ENCODE measurements at regions not wholly inside any gene's neighbourhood (a gene's known extent, or its start where the extent isn't known, plus 50 kb on each side); places are given as distances from the start of the nearest gene placed in this dataset.
"Not testable (repeated sequence)": the region's sequence is repeated elsewhere in the genome, so short reads cannot be mapped to it uniquely, and the experiment has no call there.

- no peak for TF ChIP-seq MYC (IDR thresholded peaks at IDR 0.05; ENCODE audit: low read depth, low read length)
- TF ChIP-seq EZH2 (IDR thresholded peaks at IDR 0.05; ENCODE audit: borderline replicate concordance, low read depth, low read length, severe bottlenecking): no peak
- TF ChIP-seq CTCF (IDR thresholded peaks at IDR 0.05; ENCODE audit: extremely low read depth in 1 of 2, insufficient read depth in 1 of 2, low read depth in 1 of 2, low read length in 2 of 2): no peak
- TF ChIP-seq JUN (IDR thresholded peaks at IDR 0.05; ENCODE audit: borderline replicate concordance, insufficient read depth, insufficient read length, low read depth): no peak
- no peak for TF ChIP-seq FOS (IDR thresholded peaks at IDR 0.05; ENCODE audit: borderline replicate concordance, insufficient read depth, low read length)
- TF ChIP-seq POLR2AphosphoS5 (IDR thresholded peaks at IDR 0.05; ENCODE audit: insufficient read depth, low read depth, low read length): no peak
- TF ChIP-seq GATA2 (IDR thresholded peaks at IDR 0.05; ENCODE audit: insufficient read depth, insufficient read length, low read depth, low read length): no peak
- TF ChIP-seq POLR2A (IDR thresholded peaks at IDR 0.05; ENCODE audit: low read depth, low read length): no peak
- no peak for TF ChIP-seq MAX (IDR thresholded peaks at IDR 0.05; ENCODE audit: insufficient read depth, insufficient read length)
- no TSS peak for BruUV-seq (replicated peaks)
- no peak overlapping the region for H3K9ac ChIP-seq (replicated peaks; ENCODE audit: extremely low read depth, insufficient read depth, low read length)
Measured at GRCh38 chr6:103715269-103715668, 1144.5 kb downstream of the HACE1 start.

GRCh38 chr6:103709236-103709635 is 1150.5 kb downstream of the HACE1 start:
- H3K27ac ChIP-seq (ENCODE audit: insufficient read depth, low read depth, low read length); H3K27me3 ChIP-seq (ENCODE audit: control insufficient read depth in 2 of 2, insufficient read depth in 2 of 2, low read length in 2 of 2); H3K4me1 ChIP-seq (ENCODE audit: control insufficient read depth, extremely low read depth, insufficient read depth, low read length); DNase-seq (ENCODE audit: low read depth, low spot score); BruUV-seq (replicated peaks); POLR2A ChIA-PET; H3K9me1 ChIP-seq (replicated peaks; ENCODE audit: control insufficient read depth, extremely low read depth, insufficient read depth, low read length); CTCF ChIA-PET; dilution Hi-C loops (cut with MboI; ENCODE audit: extremely low pct_ligation_motif_present, low sequenced_read_pairs); H4K20me1 ChIP-seq (replicated peaks; ENCODE audit: control insufficient read depth, extremely low read depth, insufficient read depth, low read length); H3K79me2 ChIP-seq (ENCODE audit: control insufficient read depth, insufficient read depth, low read length); H3K9ac ChIP-seq (replicated peaks; ENCODE audit: extremely low read depth, insufficient read depth, low read length); H3K4me2 ChIP-seq (ENCODE audit: insufficient read depth, low read length); H3K9me3 ChIP-seq (replicated peaks; ENCODE audit: control insufficient read depth, insufficient read depth, low read length); H3K36me3 ChIP-seq (ENCODE audit: control insufficient read depth in 2 of 2, extremely low read depth in 1 of 2, insufficient read depth in 2 of 2, low read length in 2 of 2); H2AFZ ChIP-seq (ENCODE audit: low read depth, low read length); H3K4me3 ChIP-seq (replicated peaks in 1 of 3; ENCODE audit: insufficient read depth in 1 of 3, low read depth in 1 of 3, low read length in 3 of 3); FAIRE-seq: not testable (repeated sequence)
- intact Hi-C loops (cut with micrococcal nuclease): loop anchor here (10.0 kb wide), 1 partner anchor 684 kb away; no protein-coding TSS in a partner anchor

More at GRCh38 chr6:103715269-103715668, 1144.5 kb downstream of the HACE1 start:
- no peak overlapping the region for H3K27ac ChIP-seq (ENCODE audit: insufficient read depth, low read depth, low read length)
- H3K4me2 ChIP-seq (ENCODE audit: insufficient read depth, low read length): no peak overlapping the region
- H3K9me1 ChIP-seq (replicated peaks; ENCODE audit: control insufficient read depth, extremely low read depth, insufficient read depth, low read length): no peaks in the 10 kb centered on the region
- H4K20me1 ChIP-seq (replicated peaks; ENCODE audit: control insufficient read depth, extremely low read depth, insufficient read depth, low read length): no peaks in the 10 kb centered on the region
- no peaks in the 10 kb centered on the region for H3K27me3 ChIP-seq (ENCODE audit: control insufficient read depth in 2 of 2, insufficient read depth in 2 of 2, low read length in 2 of 2)
- H3K36me3 ChIP-seq (ENCODE audit: control insufficient read depth in 2 of 2, extremely low read depth in 1 of 2, insufficient read depth in 2 of 2, low read length in 2 of 2): no peaks in the 10 kb centered on the region
- H3K79me2 ChIP-seq (ENCODE audit: control insufficient read depth, insufficient read depth, low read length): no peaks in the 10 kb centered on the region
- POLR2A ChIA-PET: no interaction called here
- H3K4me1 ChIP-seq (ENCODE audit: control insufficient read depth, extremely low read depth, insufficient read depth, low read length): no peaks in the 10 kb centered on the region
- no peak for FAIRE-seq
- no peaks in the 10 kb centered on the region for H3K9me3 ChIP-seq (replicated peaks; ENCODE audit: control insufficient read depth, insufficient read depth, low read length)
- intact Hi-C loops (cut with micrococcal nuclease): no loop called here
- no peak for DNase-seq (ENCODE audit: low read depth, low spot score)
- H2AFZ ChIP-seq (ENCODE audit: low read depth, low read length): no peak overlapping the region
- dilution Hi-C loops (cut with MboI; ENCODE audit: extremely low pct_ligation_motif_present, low sequenced_read_pairs): no loop called here
- no peak overlapping the region for H3K4me3 ChIP-seq (replicated peaks in 1 of 3; ENCODE audit: insufficient read depth in 1 of 3, low read depth in 1 of 3, low read length in 3 of 3)
- CTCF ChIA-PET: no interaction called here

Measured in endothelial cell of umbilical vein (primary cell).